RWPE2 (cell line): ENCODE measurements at regions not wholly inside any gene's neighbourhood (a gene's known extent, or its start where the extent isn't known, plus 50 kb on each side); places are given as distances from the start of the nearest gene placed in this dataset.
A peak's percentile ranks its signal among the peaks of the same experiment; 100 is the strongest.

Source experiments
- ATAC-seq: fragments of 200-7000 bp; cut with Tn5 transposase; 3 replicates; pipeline ENCODE4 v1.9.1; 2021; ENCODE audit warnings: low read depth
- DNase-seq: peaks from one replicate; pipeline ENCODE4 v3.0.0-alpha.2; 2020; ENCODE audit warnings: low spot score
- H3K27ac ChIP-seq: fragments of 450-650 bp; 2 replicates; pipeline ENCODE4 v1.5.1; 2017; ENCODE audit warnings: mild to moderate bottlenecking; ENCODE audit not compliant: poor library complexity, severe bottlenecking
- H3K27me3 ChIP-seq: fragments of 250-450 bp; sonication (Bioruptor Pico); 2 replicates; pipeline ENCODE4 v1.5.1; 2021; ENCODE audit warnings: mild to moderate bottlenecking, moderate library complexity; ENCODE audit not compliant: insufficient read depth, poor library complexity, severe bottlenecking
- H3K36me3 ChIP-seq: fragments of 250-450 bp; sonication (Bioruptor Pico); 2 replicates; pipeline ENCODE4 v1.5.1; 2020; ENCODE audit warnings: low read depth, mild to moderate bottlenecking, moderate library complexity
- H3K4me1 ChIP-seq: fragments of 250-450 bp; sonication (Bioruptor Pico); 2 replicates; pipeline ENCODE4 v1.5.1; 2021; ENCODE audit warnings: mild to moderate bottlenecking, moderate library complexity; ENCODE audit not compliant: insufficient read depth, poor library complexity, severe bottlenecking
- H3K4me3 ChIP-seq: fragments of 250-450 bp; sonication (Bioruptor Pico); 2 replicates; pipeline ENCODE4 v1.5.1; 2021; ENCODE audit warnings: mild to moderate bottlenecking, moderate library complexity; ENCODE audit not compliant: severe bottlenecking
- H3K9me3 ChIP-seq: fragments of 250-450 bp; sonication (Bioruptor Pico); 2 replicates; pipeline ENCODE4 v1.5.1; 2021; ENCODE audit warnings: mild to moderate bottlenecking, moderate library complexity; ENCODE audit not compliant: severe bottlenecking
- TF ChIP-seq, protein P1 (sequence below): fragments of 450-650 bp; IDR thresholded peaks from one replicate; pipeline ENCODE4 v1.5.1; 2017; ENCODE audit warnings: mild to moderate bottlenecking, moderate library complexity; ENCODE audit not compliant: poor library complexity, severe bottlenecking

DNA sequence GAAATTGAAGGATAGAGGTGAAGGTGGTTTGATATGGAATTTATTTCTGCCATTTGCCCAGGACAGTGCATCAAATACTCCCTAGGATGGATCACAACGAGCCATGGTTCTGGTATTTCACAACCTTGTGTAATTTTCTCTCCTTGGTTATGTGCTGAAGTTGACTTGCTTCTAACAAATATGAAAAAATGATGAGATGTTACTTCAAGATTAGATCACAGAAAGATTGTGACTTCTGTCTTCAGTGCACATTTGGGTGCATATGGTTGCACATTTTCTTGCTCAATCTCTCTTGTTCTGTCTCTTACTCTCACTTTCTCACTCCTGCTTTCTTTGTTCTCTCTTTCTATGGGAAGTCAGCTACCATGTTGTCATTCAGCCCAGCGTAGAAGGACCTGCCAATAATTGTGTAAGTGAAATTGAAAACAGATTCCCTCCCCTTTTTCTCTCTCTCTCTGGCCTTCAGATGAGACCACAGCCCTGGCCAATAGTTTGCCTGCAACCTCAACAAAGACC is 104.6 kb upstream of the RMDN2 start:
- Histone ChIP-seq H3K4me1 (no peaks in the 10 kb centered on the region), H3K27ac (no peak overlapping the region)
- TF ChIP-seq, protein P1, sequence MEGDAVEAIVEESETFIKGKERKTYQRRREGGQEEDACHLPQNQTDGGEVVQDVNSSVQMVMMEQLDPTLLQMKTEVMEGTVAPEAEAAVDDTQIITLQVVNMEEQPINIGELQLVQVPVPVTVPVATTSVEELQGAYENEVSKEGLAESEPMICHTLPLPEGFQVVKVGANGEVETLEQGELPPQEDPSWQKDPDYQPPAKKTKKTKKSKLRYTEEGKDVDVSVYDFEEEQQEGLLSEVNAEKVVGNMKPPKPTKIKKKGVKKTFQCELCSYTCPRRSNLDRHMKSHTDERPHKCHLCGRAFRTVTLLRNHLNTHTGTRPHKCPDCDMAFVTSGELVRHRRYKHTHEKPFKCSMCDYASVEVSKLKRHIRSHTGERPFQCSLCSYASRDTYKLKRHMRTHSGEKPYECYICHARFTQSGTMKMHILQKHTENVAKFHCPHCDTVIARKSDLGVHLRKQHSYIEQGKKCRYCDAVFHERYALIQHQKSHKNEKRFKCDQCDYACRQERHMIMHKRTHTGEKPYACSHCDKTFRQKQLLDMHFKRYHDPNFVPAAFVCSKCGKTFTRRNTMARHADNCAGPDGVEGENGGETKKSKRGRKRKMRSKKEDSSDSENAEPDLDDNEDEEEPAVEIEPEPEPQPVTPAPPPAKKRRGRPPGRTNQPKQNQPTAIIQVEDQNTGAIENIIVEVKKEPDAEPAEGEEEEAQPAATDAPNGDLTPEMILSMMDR = no peak

DNA sequence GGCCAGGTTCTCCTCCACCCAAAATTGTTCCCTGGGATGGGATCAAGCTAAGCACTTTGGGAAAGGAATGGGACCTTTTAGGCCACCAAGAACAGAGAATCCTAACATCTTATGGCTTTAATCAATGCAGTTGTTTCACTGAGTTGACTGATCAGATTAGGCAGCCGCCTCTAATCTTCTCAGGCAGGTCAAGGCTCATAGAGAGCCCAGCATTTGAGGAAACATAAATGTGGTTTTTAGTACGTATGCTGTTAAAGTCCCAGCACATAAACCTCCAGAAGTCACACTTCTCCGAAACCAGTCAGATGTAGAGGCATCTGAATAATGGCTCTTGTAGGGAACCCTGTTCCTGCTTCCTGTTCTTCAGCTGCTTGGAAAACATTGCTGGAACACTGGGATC is 99.5 kb upstream of the RMDN2 start:
- Histone ChIP-seq H3K4me1 (peaks cover 10% of the 10 kb centered on the region), H3K9me3 (no peaks in the 10 kb centered on the region), H3K27me3 (no peaks in the 10 kb centered on the region), H3K36me3 (no peaks in the 10 kb centered on the region), H3K27ac (no peak overlapping the region), H3K4me3 (no peak overlapping the region)
- TF ChIP-seq, protein P1 = no peak
- ATAC-seq (no peak), DNase-seq (no peak)

More for the DNA sequence above, 104.6 kb upstream of the RMDN2 start:
- no peaks in the 10 kb centered on the region for H3K9me3 ChIP-seq
- no peak overlapping the region for H3K4me3 ChIP-seq
- H3K27me3 ChIP-seq = no peaks in the 10 kb centered on the region
- DNase-seq (no peak), ATAC-seq (no peak)
- H3K36me3 ChIP-seq = no peaks in the 10 kb centered on the region

- H3K27ac ChIP-seq = no peak overlapping the region
- DNase-seq (no peak), ATAC-seq (no peak)
- TF ChIP-seq, protein P1 = no peak
- no peaks in the 10 kb centered on the region for H3K9me3 ChIP-seq
- H3K36me3 ChIP-seq = no peaks in the 10 kb centered on the region
- H3K27me3 ChIP-seq = no peaks in the 10 kb centered on the region
- H3K4me1 ChIP-seq = peaks cover 10% of the 10 kb centered on the region
- no peak overlapping the region for H3K4me3 ChIP-seq
Measured at GRCh38 chr2:37826611-37827010, 98.5 kb upstream of the RMDN2 start.

DNA sequence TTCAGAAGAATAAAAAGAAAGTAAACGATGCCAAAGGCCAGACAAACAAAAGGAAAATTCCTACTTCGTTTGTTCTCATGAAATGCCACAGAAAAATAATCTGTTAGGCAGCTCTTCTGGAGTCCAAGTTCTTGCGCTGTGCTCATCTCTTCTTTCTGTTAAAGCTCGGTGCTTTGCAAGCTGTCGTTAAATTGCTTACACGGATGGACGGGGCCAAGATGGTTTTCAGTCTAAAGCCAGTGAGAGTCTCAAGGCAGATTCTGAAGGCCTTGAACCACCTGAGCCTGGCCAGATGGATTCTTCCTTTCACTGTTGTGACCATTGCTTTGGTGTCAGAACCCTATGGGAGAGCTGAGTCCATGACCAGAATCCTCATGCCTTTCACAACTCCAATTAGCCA is 97.6 kb upstream of the RMDN2 start:
- DNase-seq = no peak
- Histone ChIP-seq H3K27ac (no peak overlapping the region), H3K36me3 (no peaks in the 10 kb centered on the region), H3K4me3 (no peak overlapping the region), H3K9me3 (no peaks in the 10 kb centered on the region), H3K27me3 (no peaks in the 10 kb centered on the region), H3K4me1 (peaks cover 10% of the 10 kb centered on the region)
- TF ChIP-seq, protein P1 = no peak
- no peak for ATAC-seq

- no peaks in the 10 kb centered on the region for H3K36me3 ChIP-seq
- H3K4me3 ChIP-seq = no peak overlapping the region
- H3K27ac ChIP-seq = peak overlapping the region; percentile 42
- DNase-seq (no peak), ATAC-seq (peak; percentile 26; the same call in 1 of the 3 replicates)
- no peaks in the 10 kb centered on the region for H3K27me3 ChIP-seq
- no peaks in the 10 kb centered on the region for H3K9me3 ChIP-seq
- peaks cover 10% of the 10 kb centered on the region for H3K4me1 ChIP-seq
- TF ChIP-seq, protein P1 = no peak
Measured at GRCh38 chr2:37827911-37828511, 97.1 kb upstream of the RMDN2 start.
